Keratinocyte (primary cell): ENCODE measurements at regions not wholly inside any gene's neighbourhood (a gene's known extent, or its start where the extent isn't known, plus 50 kb on each side); places are given as distances from the start of the nearest gene placed in this dataset.

ENCODE experiments used
- CTCF ChIP-seq, 3 experiments: IDR thresholded peaks in 1 of 3; conservative IDR thresholded peaks in 1 of 3; optimal IDR thresholded peaks in 1 of 3; 2 replicates in 2 of 3; 3 replicates in 1 of 3; pipeline versions ENCODE3 to v1.5.1; 2011; ENCODE audit warnings: low read length in 3 of 3, mild to moderate bottlenecking in 3 of 3, moderate library complexity in 2 of 3, control low read depth in 1 of 3, inconsistent platforms in 1 of 3; ENCODE audit not compliant: insufficient read depth in 2 of 3; ENCODE audit errors: extremely low read depth in 1 of 3
- EZH2 ChIP-seq: IDR thresholded peaks from one replicate; pipeline ENCODE4 v1.6.1; 2012; ENCODE audit warnings: inconsistent platforms, mild to moderate bottlenecking, low read length, moderate library complexity

GRCh38 chr6:14552891-14553290, 435.3 kb downstream of the CD83 start:
- TF ChIP-seq CTCF (optimal IDR thresholded peaks at IDR 0.05 in 1 of 3, IDR thresholded peaks at IDR 0.05 in 1 of 3, conservative IDR thresholded peaks at IDR 0.05 in 1 of 3; ENCODE audit: extremely low read depth in 1 of 3, insufficient read depth in 2 of 3, low read length in 3 of 3) = peak in 1 of 3 experiments; percentile 15
- TF ChIP-seq EZH2 = no peak
